ENCODE measurements at regions not wholly inside any gene's neighbourhood (a gene's known extent, or its start where the extent isn't known, plus 50 kb on each side); places are given as distances from the start of the nearest gene placed in this dataset.

- TF ChIP-seq, protein P1, sequence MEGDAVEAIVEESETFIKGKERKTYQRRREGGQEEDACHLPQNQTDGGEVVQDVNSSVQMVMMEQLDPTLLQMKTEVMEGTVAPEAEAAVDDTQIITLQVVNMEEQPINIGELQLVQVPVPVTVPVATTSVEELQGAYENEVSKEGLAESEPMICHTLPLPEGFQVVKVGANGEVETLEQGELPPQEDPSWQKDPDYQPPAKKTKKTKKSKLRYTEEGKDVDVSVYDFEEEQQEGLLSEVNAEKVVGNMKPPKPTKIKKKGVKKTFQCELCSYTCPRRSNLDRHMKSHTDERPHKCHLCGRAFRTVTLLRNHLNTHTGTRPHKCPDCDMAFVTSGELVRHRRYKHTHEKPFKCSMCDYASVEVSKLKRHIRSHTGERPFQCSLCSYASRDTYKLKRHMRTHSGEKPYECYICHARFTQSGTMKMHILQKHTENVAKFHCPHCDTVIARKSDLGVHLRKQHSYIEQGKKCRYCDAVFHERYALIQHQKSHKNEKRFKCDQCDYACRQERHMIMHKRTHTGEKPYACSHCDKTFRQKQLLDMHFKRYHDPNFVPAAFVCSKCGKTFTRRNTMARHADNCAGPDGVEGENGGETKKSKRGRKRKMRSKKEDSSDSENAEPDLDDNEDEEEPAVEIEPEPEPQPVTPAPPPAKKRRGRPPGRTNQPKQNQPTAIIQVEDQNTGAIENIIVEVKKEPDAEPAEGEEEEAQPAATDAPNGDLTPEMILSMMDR (IDR thresholded peaks at IDR 0.05; ENCODE audit: insufficient read depth, missing control alignments) = no peak
- DNase-seq (ENCODE audit: insufficient read length, low spot score) = no peak
- FAIRE-seq = no peak
These were observed 1057.2 kb upstream of the TMEFF2 start for GRCh38 chr2:193251909-193252308.

DNA sequence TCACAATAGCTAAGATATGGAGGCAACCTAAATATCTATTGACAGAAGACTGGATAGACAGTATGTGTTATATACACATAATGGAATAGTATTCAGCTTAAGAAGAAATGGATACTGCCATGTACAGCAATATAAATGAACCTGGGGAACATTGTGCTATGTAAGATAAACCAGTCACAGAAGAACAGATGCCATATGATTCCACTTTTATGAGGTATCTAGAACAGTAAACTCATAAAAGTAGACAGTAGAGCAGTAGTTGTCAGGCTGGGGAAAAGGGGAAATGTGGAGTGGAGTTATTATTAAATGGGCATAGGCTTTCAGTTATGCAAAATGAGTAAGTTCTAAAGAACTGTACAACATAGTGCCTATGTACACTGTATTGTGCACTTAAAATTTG, 1055.7 kb upstream of the TMEFF2 start:
- no peak for FAIRE-seq

DNA sequence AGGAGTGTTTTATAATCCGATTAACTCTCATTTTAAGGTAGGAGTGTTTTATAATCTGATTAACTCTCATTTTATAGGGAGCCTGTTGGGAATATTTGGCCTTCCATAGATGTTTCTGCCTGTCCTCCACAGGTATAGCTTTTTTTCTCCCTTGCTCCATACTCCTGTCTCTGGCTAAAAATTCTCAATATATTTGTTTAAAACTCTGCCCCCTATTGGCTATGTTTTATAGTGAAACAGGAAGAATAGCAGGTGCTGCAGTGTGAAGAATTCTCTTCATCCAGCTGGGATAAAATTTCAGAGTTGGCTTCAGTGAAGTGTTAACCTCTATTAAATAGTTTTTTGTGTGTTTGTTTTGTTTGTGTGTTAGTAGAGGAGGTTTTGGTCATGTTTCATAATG, 1046.0 kb upstream of the TMEFF2 start:
- FAIRE-seq (peak; percentile 63), DNase-seq (ENCODE audit: insufficient read length, low spot score) (peak; percentile 19)
- TF ChIP-seq, protein P1 (IDR thresholded peaks at IDR 0.05; ENCODE audit: insufficient read depth, missing control alignments) = no peak

More for the DNA sequence above, 1055.7 kb upstream of the TMEFF2 start:
- TF ChIP-seq, protein P1 (IDR thresholded peaks at IDR 0.05; ENCODE audit: insufficient read depth, missing control alignments) = no peak
- no peak for DNase-seq (ENCODE audit: insufficient read length, low spot score)

DNA sequence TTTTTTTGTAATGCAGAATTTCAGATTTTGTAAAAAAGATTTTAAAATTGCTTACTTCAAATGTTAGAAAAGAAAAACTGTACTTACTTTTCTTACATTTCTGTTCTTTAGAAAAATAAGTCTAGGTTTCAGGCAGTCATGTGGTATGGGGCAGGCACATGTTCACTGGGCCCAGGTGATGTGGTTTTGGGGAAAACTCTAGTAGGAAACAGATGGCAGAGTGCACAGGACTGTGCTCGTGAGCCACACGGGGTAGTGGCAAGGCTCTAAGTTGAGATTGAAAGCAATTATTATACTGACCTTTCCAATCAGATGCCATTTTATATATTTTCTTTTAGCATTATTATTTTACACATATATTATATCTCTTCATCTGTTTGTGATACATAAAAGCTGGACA, 1036.9 kb upstream of the TMEFF2 start:
- FAIRE-seq (no peak), DNase-seq (ENCODE audit: insufficient read length, low spot score) (no peak)
- TF ChIP-seq, protein P1 (IDR thresholded peaks at IDR 0.05; ENCODE audit: insufficient read depth, missing control alignments) = no peak

- TF ChIP-seq, protein P1 (IDR thresholded peaks at IDR 0.05; ENCODE audit: insufficient read depth, missing control alignments) = no peak
- no peak for DNase-seq (ENCODE audit: insufficient read length, low spot score)
- no peak for FAIRE-seq
These were observed 1033.5 kb upstream of the TMEFF2 start for GRCh38 chr2:193228276-193228675.

- DNase-seq (ENCODE audit: insufficient read length, low spot score) = no peak
- TF ChIP-seq, protein P1 (IDR thresholded peaks at IDR 0.05; ENCODE audit: insufficient read depth, missing control alignments) = no peak
- FAIRE-seq = no peak
These were observed 1027.7 kb upstream of the TMEFF2 start for GRCh38 chr2:193222454-193222853.

DNA sequence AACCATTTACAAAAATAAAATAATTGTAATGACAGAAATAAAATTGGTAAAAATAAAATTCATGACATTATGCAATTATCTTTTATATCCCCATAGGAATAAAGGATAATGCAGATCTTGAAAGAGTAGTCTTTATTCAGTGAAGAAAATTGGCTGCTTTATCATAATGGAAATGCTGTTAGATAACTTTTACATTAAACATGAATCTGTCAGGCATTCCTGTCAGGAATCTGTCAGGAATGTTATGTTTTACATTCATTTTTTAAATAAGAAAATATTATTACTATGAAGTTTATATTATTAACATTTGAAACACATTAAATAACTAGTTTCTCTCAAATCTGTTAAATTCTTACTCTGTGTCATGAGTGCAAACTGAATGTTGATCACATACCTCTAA, 1024.7 kb upstream of the TMEFF2 start:
- FAIRE-seq = no peak
- TF ChIP-seq, protein P1 (IDR thresholded peaks at IDR 0.05; ENCODE audit: insufficient read depth, missing control alignments) = no peak
- DNase-seq (ENCODE audit: insufficient read length, low spot score) = no peak

Data from D721Med (cell line).